GM18507 (cell line): ENCODE measurements at regions not wholly inside any gene's neighbourhood (a gene's known extent, or its start where the extent isn't known, plus 50 kb on each side); places are given as distances from the start of the nearest gene placed in this dataset.
"Not testable (repeated sequence)": the region's sequence is repeated elsewhere in the genome, so short reads cannot be mapped to it uniquely, and the experiment has no call there.

ENCODE experiments used
- DNase-seq: peaks from one replicate; pipeline ENCODE4 v3.0.0; 2011; ENCODE audit warnings: low read depth; ENCODE audit not compliant: insufficient read length; ENCODE audit errors: extremely low spot score
- FAIRE-seq: peaks from 2 replicates; lab custom pipeline; 2011; peaks lifted over from hg19 to GRCh38; lab: Jason Lieb, UNC

- DNase-seq: no peak
- no peak for FAIRE-seq
Measured at GRCh38 chr10:125233726-125234125, 73.4 kb upstream of the CTBP2 start.

- DNase-seq (no peak), FAIRE-seq (no peak)
Measured at GRCh38 chr10:125232841-125233240, 72.5 kb upstream of the CTBP2 start.

GRCh38 chr10:125231813-125232475, 71.6 kb upstream of the CTBP2 start:
- DNase-seq (no peak), FAIRE-seq (no peak)

- DNase-seq: no peak
- FAIRE-seq: no peak
Measured at GRCh38 chr10:125231116-125231812, 70.9 kb upstream of the CTBP2 start.

- FAIRE-seq (no peak), DNase-seq (no peak)
Measured at GRCh38 chr10:125230251-125230650, 69.9 kb upstream of the CTBP2 start.

GRCh38 chr10:125228245-125228940, 68.0 kb upstream of the CTBP2 start:
- not testable (repeated sequence) for FAIRE-seq, DNase-seq

- FAIRE-seq (no peak), DNase-seq (no peak)
Measured at GRCh38 chr10:125227546-125227945, 67.2 kb upstream of the CTBP2 start.

GRCh38 chr10:125226823-125227222, 66.5 kb upstream of the CTBP2 start:
- DNase-seq (no peak), FAIRE-seq (no peak)

- DNase-seq (no peak), FAIRE-seq (no peak)
Measured at GRCh38 chr10:125226005-125226404, 65.6 kb upstream of the CTBP2 start.

- FAIRE-seq: no peak
- no peak for DNase-seq
Measured at GRCh38 chr10:125225051-125225450, 64.7 kb upstream of the CTBP2 start.

- DNase-seq: no peak
- no peak for FAIRE-seq
Measured at GRCh38 chr10:125222515-125223308, 62.3 kb upstream of the CTBP2 start.

GRCh38 chr10:125221716-125222115, 61.4 kb upstream of the CTBP2 start:
- no peak for FAIRE-seq
- no peak for DNase-seq

GRCh38 chr10:125219776-125220175, 59.4 kb upstream of the CTBP2 start:
- FAIRE-seq (no peak), DNase-seq (no peak)

GRCh38 chr10:125218967-125219366, 58.6 kb upstream of the CTBP2 start:
- FAIRE-seq (no peak), DNase-seq (no peak)

GRCh38 chr10:125217990-125218675, 57.8 kb upstream of the CTBP2 start:
- no peak for DNase-seq
- no peak for FAIRE-seq

- DNase-seq (no peak), FAIRE-seq (no peak)
Measured at GRCh38 chr10:125216861-125217260, 56.5 kb upstream of the CTBP2 start.

- FAIRE-seq: no peak
- DNase-seq: no peak
Measured at GRCh38 chr10:125216309-125216708, 55.9 kb upstream of the CTBP2 start.

GRCh38 chr10:125214283-125214570, 53.9 kb upstream of the CTBP2 start:
- FAIRE-seq (no peak), DNase-seq (no peak)

- FAIRE-seq: no peak
- no peak for DNase-seq
Measured at GRCh38 chr10:125213541-125214282, 53.3 kb upstream of the CTBP2 start.
